ENCODE measurements at regions not wholly inside any gene's neighbourhood (a gene's known extent, or its start where the extent isn't known, plus 50 kb on each side); places are given as distances from the start of the nearest gene placed in this dataset.

- TF ChIP-seq POLR2A (IDR thresholded peaks at IDR 0.05) (no peak), CTCF (IDR thresholded peaks at IDR 0.05) (peak in 2 of 6 experiments; percentile 10 to 18)
Observed at GRCh38 chr3:117439812-117440211, 730.2 kb downstream of the TUSC7 start.
